Naive thymus-derived CD8-positive, alpha-beta T cell (primary cell): ENCODE measurements at regions not wholly inside any gene's neighbourhood (a gene's known extent, or its start where the extent isn't known, plus 50 kb on each side); places are given as distances from the start of the nearest gene placed in this dataset.

Experiments used
- ATAC-seq, 2 donors: fragments of 150-1000 bp; cut with Tn5 transposase in 1 of 2; sonication (Bioruptor Pico), chemical (Tn5 transposase) in 1 of 2; 1 replicate in 1 of 2; 2 replicates in 1 of 2; pipeline ENCODE4 v1.10.0; 2021; ENCODE audit warnings: mild to moderate bottlenecking in 2 of 2, moderate library complexity in 2 of 2
- POLR2A ChIA-PET: fragments of 350-600 bp; sonication (Branson Sonifier 250); formaldehyde crosslinking; loops from one replicate; lab custom pipeline; 2021; ENCODE audit warnings: antibody characterized with exemption; lab: Charles Lee
- DNase-seq, 10 donors: peaks; one replicate each; pipeline versions ENCODE4 v3.0.0 to v3.0.0-alpha.2; 2020 to 2022
- H3K27ac Mint-ChIP-seq, 10 donors: one replicate each; pipeline ENCODE4 v1.8.0; 2020 to 2022; ENCODE audit warnings: mild to moderate bottlenecking in 10 of 10, mixed read lengths in 10 of 10, moderate library complexity in 4 of 10, inconsistent platforms in 1 of 10
- H3K27me3 Mint-ChIP-seq, 5 donors: one replicate each; pipeline ENCODE4 v1.8.0; 2021 to 2022; ENCODE audit warnings: mixed read lengths in 5 of 5
- H3K36me3 Mint-ChIP-seq, 3 donors: one replicate each; pipeline ENCODE4 v1.8.0; 2020 to 2022; ENCODE audit warnings: mixed read lengths in 3 of 3, mild to moderate bottlenecking in 2 of 3, inconsistent platforms in 1 of 3
- H3K4me1 Mint-ChIP-seq, 4 donors: one replicate each; pipeline ENCODE4 v1.8.0; 2021 to 2022; ENCODE audit warnings: mixed read lengths in 4 of 4
- H3K4me3 Mint-ChIP-seq, 10 donors: one replicate each; pipeline ENCODE4 v1.8.0; 2020 to 2022; ENCODE audit warnings: mild to moderate bottlenecking in 10 of 10, mixed read lengths in 10 of 10, moderate library complexity in 6 of 10, inconsistent platforms in 1 of 10
- H3K9me3 Mint-ChIP-seq, 9 donors: one replicate each; pipeline ENCODE4 v1.8.0; 2020 to 2022; ENCODE audit warnings: mixed read lengths in 9 of 9, mild to moderate bottlenecking in 3 of 9, inconsistent platforms in 1 of 9, moderate library complexity in 1 of 9

- Mint-ChIP-seq H3K27me3 (peaks cover 0 to 15% (median 5%) of the 10 kb centered on the region in 5 donors), H3K9me3 (no peaks in the 10 kb centered on the region), H3K27ac (no peak overlapping the region), H3K36me3 (peaks cover 0 to 1% (median 0%) of the 10 kb centered on the region in 3 donors), H3K4me1 (peaks cover 0 to 4% (median 0%) of the 10 kb centered on the region in 4 donors), H3K4me3 (no peak overlapping the region)
- ATAC-seq (no peak), DNase-seq (no peak)
- POLR2A ChIA-PET: no interaction called here
Measured at GRCh38 chr7:22876986-22877729, 54.5 kb upstream of the TOMM7 start.

- no peak for ATAC-seq
- peaks cover 0 to 4% (median 0%) of the 10 kb centered on the region in 4 donors for H3K4me1 Mint-ChIP-seq
- DNase-seq: no peak
- POLR2A ChIA-PET: no interaction called here
- H3K27me3 Mint-ChIP-seq: peaks cover 0 to 8% (median 0%) of the 10 kb centered on the region in 5 donors
- no peak overlapping the region for H3K27ac Mint-ChIP-seq
- no peaks in the 10 kb centered on the region for H3K9me3 Mint-ChIP-seq
- peaks cover 0 to 2% (median 0%) of the 10 kb centered on the region in 3 donors for H3K36me3 Mint-ChIP-seq
- H3K4me3 Mint-ChIP-seq: no peak overlapping the region
Measured at GRCh38 chr7:22875470-22875869, 52.8 kb upstream of the TOMM7 start.

GRCh38 chr7:22874904-22875303 is 52.3 kb upstream of the TOMM7 start:
- H3K36me3 Mint-ChIP-seq: peaks cover 0 to 6% (median 0%) of the 10 kb centered on the region in 3 donors
- POLR2A ChIA-PET: no interaction called here
- peaks cover 0 to 6% (median 0%) of the 10 kb centered on the region in 5 donors for H3K27me3 Mint-ChIP-seq
- H3K9me3 Mint-ChIP-seq: no peaks in the 10 kb centered on the region
- ATAC-seq (no peak), DNase-seq (no peak)
- H3K4me1 Mint-ChIP-seq: peaks cover 0 to 4% (median 0%) of the 10 kb centered on the region in 4 donors
- H3K27ac Mint-ChIP-seq: no peak overlapping the region
- H3K4me3 Mint-ChIP-seq: no peak overlapping the region
